ENCODE measurements at regions not wholly inside any gene's neighbourhood (a gene's known extent, or its start where the extent isn't known, plus 50 kb on each side); places are given as distances from the start of the nearest gene placed in this dataset.

- CTCF ChIA-PET: interaction anchor here (0.6 kb wide), 1 partner anchor 9 kb away, joined by 3 read pairs; no protein-coding TSS in a partner anchor
- no peaks in the 10 kb centered on the region for H3K9me3 ChIP-seq (ENCODE audit: control insufficient read depth, insufficient read depth, low read depth, low read length)
Measured at GRCh38 chr13:73872397-73872796, 261.8 kb downstream of the KLF12 start.

More at GRCh38 chr13:73872397-73872796, 261.8 kb downstream of the KLF12 start:
- Histone ChIP-seq H3K36me3 (ENCODE audit: control insufficient read depth in 2 of 2, insufficient read depth in 1 of 2, low read length in 2 of 2) (no peaks in the 10 kb centered on the region), H3K4me1 (ENCODE audit: control insufficient read depth, insufficient read depth, low read length) (no peaks in the 10 kb centered on the region), H3K4me3 (ENCODE audit: low read depth, low read length) (no peak overlapping the region), H3K27ac (ENCODE audit: extremely low read depth, low read depth, low read length) (no peak overlapping the region)
- TF ChIP-seq ZNF223 (tag by site-specific recombination; IDR thresholded peaks at IDR 0.05) (no peak), ZNF19 (tag by site-specific recombination; IDR thresholded peaks at IDR 0.05; ENCODE audit: low read depth) (no peak), ZNF248 (tag by site-specific recombination; IDR thresholded peaks at IDR 0.05) (no peak), ZNF677 (tag by site-specific recombination; IDR thresholded peaks at IDR 0.05) (no peak), ZNF610 (tag by site-specific recombination; IDR thresholded peaks at IDR 0.05; ENCODE audit: borderline replicate concordance) (no peak), ZSCAN16 (tag by site-specific recombination; IDR thresholded peaks at IDR 0.05) (no peak), ZNF701 (tag by site-specific recombination; IDR thresholded peaks at IDR 0.05) (no peak), ZNF600 (tag by site-specific recombination; IDR thresholded peaks at IDR 0.05) (no peak), ZNF311 (tag by site-specific recombination; IDR thresholded peaks at IDR 0.05; ENCODE audit: borderline replicate concordance) (no peak), ZNF155 (tag by site-specific recombination; IDR thresholded peaks at IDR 0.05) (no peak), BCL11A (tag by site-specific recombination; IDR thresholded peaks at IDR 0.05; ENCODE audit: low read depth) (no peak), ZNF121 (tag by site-specific recombination; IDR thresholded peaks at IDR 0.05) (no peak), ZNF184 (tag by site-specific recombination; IDR thresholded peaks at IDR 0.05) (no peak), TSHZ1 (tag by site-specific recombination; IDR thresholded peaks at IDR 0.05; ENCODE audit: borderline replicate concordance) (no peak), ZSCAN30 (tag by site-specific recombination; IDR thresholded peaks at IDR 0.05) (no peak)
- TF ChIP-seq, protein P1, sequence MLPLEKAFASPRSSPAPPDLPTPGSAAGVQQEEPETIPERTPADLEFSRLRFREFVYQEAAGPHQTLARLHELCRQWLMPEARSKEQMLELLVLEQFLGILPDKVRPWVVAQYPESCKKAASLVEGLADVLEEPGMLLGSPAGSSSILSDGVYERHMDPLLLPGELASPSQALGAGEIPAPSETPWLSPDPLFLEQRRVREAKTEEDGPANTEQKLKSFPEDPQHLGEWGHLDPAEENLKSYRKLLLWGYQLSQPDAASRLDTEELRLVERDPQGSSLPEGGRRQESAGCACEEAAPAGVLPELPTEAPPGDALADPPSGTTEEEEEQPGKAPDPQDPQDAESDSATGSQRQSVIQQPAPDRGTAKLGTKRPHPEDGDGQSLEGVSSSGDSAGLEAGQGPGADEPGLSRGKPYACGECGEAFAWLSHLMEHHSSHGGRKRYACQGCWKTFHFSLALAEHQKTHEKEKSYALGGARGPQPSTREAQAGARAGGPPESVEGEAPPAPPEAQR (tag by site-specific recombination; IDR thresholded peaks at IDR 0.05): no peak
- TF ChIP-seq, protein P2, sequence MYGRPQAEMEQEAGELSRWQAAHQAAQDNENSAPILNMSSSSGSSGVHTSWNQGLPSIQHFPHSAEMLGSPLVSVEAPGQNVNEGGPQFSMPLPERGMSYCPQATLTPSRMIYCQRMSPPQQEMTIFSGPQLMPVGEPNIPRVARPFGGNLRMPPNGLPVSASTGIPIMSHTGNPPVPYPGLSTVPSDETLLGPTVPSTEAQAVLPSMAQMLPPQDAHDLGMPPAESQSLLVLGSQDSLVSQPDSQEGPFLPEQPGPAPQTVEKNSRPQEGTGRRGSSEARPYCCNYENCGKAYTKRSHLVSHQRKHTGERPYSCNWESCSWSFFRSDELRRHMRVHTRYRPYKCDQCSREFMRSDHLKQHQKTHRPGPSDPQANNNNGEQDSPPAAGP (tag by site-specific recombination; IDR thresholded peaks at IDR 0.05): no peak
- TF ChIP-seq, protein P3, sequence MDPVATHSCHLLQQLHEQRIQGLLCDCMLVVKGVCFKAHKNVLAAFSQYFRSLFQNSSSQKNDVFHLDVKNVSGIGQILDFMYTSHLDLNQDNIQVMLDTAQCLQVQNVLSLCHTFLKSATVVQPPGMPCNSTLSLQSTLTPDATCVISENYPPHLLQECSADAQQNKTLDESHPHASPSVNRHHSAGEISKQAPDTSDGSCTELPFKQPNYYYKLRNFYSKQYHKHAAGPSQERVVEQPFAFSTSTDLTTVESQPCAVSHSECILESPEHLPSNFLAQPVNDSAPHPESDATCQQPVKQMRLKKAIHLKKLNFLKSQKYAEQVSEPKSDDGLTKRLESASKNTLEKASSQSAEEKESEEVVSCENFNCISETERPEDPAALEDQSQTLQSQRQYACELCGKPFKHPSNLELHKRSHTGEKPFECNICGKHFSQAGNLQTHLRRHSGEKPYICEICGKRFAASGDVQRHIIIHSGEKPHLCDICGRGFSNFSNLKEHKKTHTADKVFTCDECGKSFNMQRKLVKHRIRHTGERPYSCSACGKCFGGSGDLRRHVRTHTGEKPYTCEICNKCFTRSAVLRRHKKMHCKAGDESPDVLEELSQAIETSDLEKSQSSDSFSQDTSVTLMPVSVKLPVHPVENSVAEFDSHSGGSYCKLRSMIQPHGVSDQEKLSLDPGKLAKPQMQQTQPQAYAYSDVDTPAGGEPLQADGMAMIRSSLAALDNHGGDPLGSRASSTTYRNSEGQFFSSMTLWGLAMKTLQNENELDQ (tag by site-specific recombination; IDR thresholded peaks at IDR 0.05; ENCODE audit: low read depth): no peak
- TF ChIP-seq, protein P4, sequence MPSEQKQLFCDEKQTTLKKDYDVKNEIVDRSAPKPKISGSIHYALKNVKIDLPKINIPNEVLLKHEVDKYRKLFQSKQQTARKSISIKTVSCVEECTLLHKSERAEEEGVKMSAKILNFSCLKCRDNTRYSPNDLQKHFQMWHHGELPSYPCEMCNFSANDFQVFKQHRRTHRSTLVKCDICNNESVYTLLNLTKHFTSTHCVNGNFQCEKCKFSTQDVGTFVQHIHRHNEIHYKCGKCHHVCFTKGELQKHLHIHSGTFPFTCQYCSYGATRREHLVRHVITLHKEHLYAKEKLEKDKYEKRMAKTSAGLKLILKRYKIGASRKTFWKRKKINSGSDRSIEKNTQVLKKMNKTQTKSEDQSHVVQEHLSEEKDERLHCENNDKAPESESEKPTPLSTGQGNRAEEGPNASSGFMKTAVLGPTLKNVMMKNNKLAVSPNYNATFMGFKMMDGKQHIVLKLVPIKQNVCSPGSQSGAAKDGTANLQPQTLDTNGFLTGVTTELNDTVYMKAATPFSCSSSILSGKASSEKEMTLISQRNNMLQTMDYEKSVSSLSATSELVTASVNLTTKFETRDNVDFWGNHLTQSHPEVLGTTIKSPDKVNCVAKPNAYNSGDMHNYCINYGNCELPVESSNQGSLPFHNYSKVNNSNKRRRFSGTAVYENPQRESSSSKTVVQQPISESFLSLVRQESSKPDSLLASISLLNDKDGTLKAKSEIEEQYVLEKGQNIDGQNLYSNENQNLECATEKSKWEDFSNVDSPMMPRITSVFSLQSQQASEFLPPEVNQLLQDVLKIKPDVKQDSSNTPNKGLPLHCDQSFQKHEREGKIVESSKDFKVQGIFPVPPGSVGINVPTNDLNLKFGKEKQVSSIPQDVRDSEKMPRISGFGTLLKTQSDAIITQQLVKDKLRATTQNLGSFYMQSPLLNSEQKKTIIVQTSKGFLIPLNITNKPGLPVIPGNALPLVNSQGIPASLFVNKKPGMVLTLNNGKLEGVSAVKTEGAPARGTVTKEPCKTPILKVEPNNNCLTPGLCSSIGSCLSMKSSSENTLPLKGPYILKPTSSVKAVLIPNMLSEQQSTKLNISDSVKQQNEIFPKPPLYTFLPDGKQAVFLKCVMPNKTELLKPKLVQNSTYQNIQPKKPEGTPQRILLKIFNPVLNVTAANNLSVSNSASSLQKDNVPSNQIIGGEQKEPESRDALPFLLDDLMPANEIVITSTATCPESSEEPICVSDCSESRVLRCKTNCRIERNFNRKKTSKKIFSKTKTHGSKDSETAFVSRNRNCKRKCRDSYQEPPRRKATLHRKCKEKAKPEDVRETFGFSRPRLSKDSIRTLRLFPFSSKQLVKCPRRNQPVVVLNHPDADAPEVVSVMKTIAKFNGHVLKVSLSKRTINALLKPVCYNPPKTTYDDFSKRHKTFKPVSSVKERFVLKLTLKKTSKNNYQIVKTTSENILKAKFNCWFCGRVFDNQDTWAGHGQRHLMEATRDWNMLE (tag by site-specific recombination; conservative IDR thresholded peaks at IDR 0.05; ENCODE audit: low read depth): no peak
- TF ChIP-seq, protein P5, sequence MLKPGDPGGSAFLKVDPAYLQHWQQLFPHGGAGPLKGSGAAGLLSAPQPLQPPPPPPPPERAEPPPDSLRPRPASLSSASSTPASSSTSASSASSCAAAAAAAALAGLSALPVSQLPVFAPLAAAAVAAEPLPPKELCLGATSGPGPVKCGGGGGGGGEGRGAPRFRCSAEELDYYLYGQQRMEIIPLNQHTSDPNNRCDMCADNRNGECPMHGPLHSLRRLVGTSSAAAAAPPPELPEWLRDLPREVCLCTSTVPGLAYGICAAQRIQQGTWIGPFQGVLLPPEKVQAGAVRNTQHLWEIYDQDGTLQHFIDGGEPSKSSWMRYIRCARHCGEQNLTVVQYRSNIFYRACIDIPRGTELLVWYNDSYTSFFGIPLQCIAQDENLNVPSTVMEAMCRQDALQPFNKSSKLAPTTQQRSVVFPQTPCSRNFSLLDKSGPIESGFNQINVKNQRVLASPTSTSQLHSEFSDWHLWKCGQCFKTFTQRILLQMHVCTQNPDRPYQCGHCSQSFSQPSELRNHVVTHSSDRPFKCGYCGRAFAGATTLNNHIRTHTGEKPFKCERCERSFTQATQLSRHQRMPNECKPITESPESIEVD (tag by site-specific recombination; IDR thresholded peaks at IDR 0.05): no peak
- POLR2A ChIA-PET: interaction anchor here (0.6 kb wide), 1 partner anchor 261 kb away, joined by 3 read pairs; no protein-coding TSS in a partner anchor

Data from HEK293 (cell line).